Keratinocyte (primary cell): ENCODE measurements at regions not wholly inside any gene's neighbourhood (a gene's known extent, or its start where the extent isn't known, plus 50 kb on each side); places are given as distances from the start of the nearest gene placed in this dataset.

ENCODE experiments used
- DNase-seq: peaks from one replicate; pipeline ENCODE4 v3.0.0-alpha.2; 2011; ENCODE audit warnings: low read depth, missing footprints, low spot score
- FAIRE-seq: peaks from 2 replicates; lab custom pipeline; 2011; peaks lifted over from hg19 to GRCh38; lab: Jason Lieb, UNC
- H2AFZ ChIP-seq: 2 replicates; pipeline ENCODE4 v1.6.0; 2012; ENCODE audit warnings: low read length, control low read depth, inconsistent platforms; ENCODE audit not compliant: control insufficient read depth
- H3K27ac ChIP-seq: 2 replicates; pipeline ENCODE4 v1.5.1; 2011; ENCODE audit warnings: low read length; ENCODE audit not compliant: control insufficient read depth, insufficient read depth
- H3K27me3 ChIP-seq: 3 replicates; pipeline ENCODE4 v1.6.0; 2011; ENCODE audit warnings: low read length; ENCODE audit not compliant: control insufficient read depth, insufficient read depth; ENCODE audit errors: extremely low read depth
- H3K36me3 ChIP-seq, 2 experiments: 2 replicates in 1 of 2; 3 replicates in 1 of 2; pipeline ENCODE4 v1.5.1; 2011; ENCODE audit warnings: low read length in 2 of 2, mild to moderate bottlenecking in 1 of 2; ENCODE audit not compliant: control insufficient read depth in 2 of 2, insufficient read depth in 2 of 2; ENCODE audit errors: extremely low read depth in 1 of 2
- H3K4me1 ChIP-seq: 3 replicates; pipeline ENCODE4 v1.5.1; 2011; ENCODE audit warnings: low read length; ENCODE audit not compliant: control insufficient read depth, insufficient read depth; ENCODE audit errors: extremely low read depth
- H3K4me2 ChIP-seq: 3 replicates; pipeline ENCODE4 v1.6.0; 2011; ENCODE audit warnings: low read depth, low read length; ENCODE audit not compliant: control insufficient read depth, insufficient read depth; ENCODE audit errors: extremely low read depth
- H3K4me3 ChIP-seq, 3 experiments: fragments of 200-600 bp in 1 of 3; sonication (generic) in 1 of 3; 2 replicates in 2 of 3; 3 replicates in 1 of 3; pipeline ENCODE4 v1.5.1; 2011 to 2016; ENCODE audit warnings: low read length in 3 of 3, mild to moderate bottlenecking in 3 of 3, control low read depth in 2 of 3, inconsistent platforms in 1 of 3, low read depth in 1 of 3, mixed read lengths in 1 of 3, mixed run types in 1 of 3, moderate library complexity in 1 of 3; ENCODE audit not compliant: control insufficient read depth in 2 of 3, insufficient read depth in 2 of 3; ENCODE audit errors: extremely low read depth in 1 of 3
- H3K79me2 ChIP-seq: 2 replicates; pipeline ENCODE4 v1.6.0; 2012; ENCODE audit warnings: low read length; ENCODE audit not compliant: control insufficient read depth, insufficient read depth
- H3K9ac ChIP-seq: 3 replicates; pipeline ENCODE4 v1.6.0; 2011; ENCODE audit warnings: low read length; ENCODE audit not compliant: control insufficient read depth, insufficient read depth; ENCODE audit errors: extremely low read depth
- H3K9me1 ChIP-seq: 3 replicates; pipeline ENCODE4 v1.6.0; 2011; ENCODE audit warnings: low read length; ENCODE audit not compliant: control insufficient read depth, insufficient read depth; ENCODE audit errors: extremely low read depth
- H3K9me3 ChIP-seq: 2 replicates; pipeline ENCODE4 v1.5.1; 2012; ENCODE audit warnings: low read depth, low read length; ENCODE audit not compliant: control insufficient read depth
- H4K20me1 ChIP-seq: 3 replicates; pipeline ENCODE4 v1.6.0; 2011; ENCODE audit warnings: low read length; ENCODE audit not compliant: control insufficient read depth, insufficient read depth; ENCODE audit errors: extremely low read depth
- CTCF ChIP-seq, 3 experiments: IDR thresholded peaks in 1 of 3; conservative IDR thresholded peaks in 1 of 3; optimal IDR thresholded peaks in 1 of 3; 2 replicates in 2 of 3; 3 replicates in 1 of 3; pipeline versions ENCODE3 to v1.5.1; 2011; ENCODE audit warnings: low read length in 3 of 3, mild to moderate bottlenecking in 3 of 3, moderate library complexity in 2 of 3, control low read depth in 1 of 3, inconsistent platforms in 1 of 3; ENCODE audit not compliant: insufficient read depth in 2 of 3; ENCODE audit errors: extremely low read depth in 1 of 3
- EZH2 ChIP-seq: IDR thresholded peaks from one replicate; pipeline ENCODE4 v1.6.1; 2012; ENCODE audit warnings: inconsistent platforms, mild to moderate bottlenecking, low read length, moderate library complexity
- dilution Hi-C: fragments of 300-500 bp; cut with MboI; formaldehyde crosslinking; loops from one replicate; pipeline ENCODE4 v1.7.0; 2020; ENCODE audit warnings: low sequenced_read_pairs; ENCODE audit not compliant: extremely low pct_ligation_motif_present

GRCh38 chr16:86995456-86995855, 321.7 kb downstream of the C16orf95 start:
- dilution Hi-C loops, result no loop called here
- no peak overlapping the region for H3K27ac ChIP-seq
- no peaks in the 10 kb centered on the region for H3K36me3 ChIP-seq
- H3K79me2 ChIP-seq, result no peaks in the 10 kb centered on the region
- no peak overlapping the region for H3K4me3 ChIP-seq
- no peaks in the 10 kb centered on the region for H4K20me1 ChIP-seq
- TF ChIP-seq EZH2 (no peak), CTCF (optimal IDR thresholded peaks at IDR 0.05 in 1 of 3, IDR thresholded peaks at IDR 0.05 in 1 of 3, conservative IDR thresholded peaks at IDR 0.05 in 1 of 3; ENCODE audit: extremely low read depth in 1 of 3, insufficient read depth in 2 of 3, low read length in 3 of 3) (no peak)
- no peaks in the 10 kb centered on the region for H3K4me1 ChIP-seq
- FAIRE-seq (no peak), DNase-seq (no peak)
- H3K27me3 ChIP-seq, result no peaks in the 10 kb centered on the region
- H3K9ac ChIP-seq, result no peak overlapping the region
- H3K9me3 ChIP-seq, result peaks cover 7% of the 10 kb centered on the region
- H3K9me1 ChIP-seq, result no peaks in the 10 kb centered on the region
- H2AFZ ChIP-seq, result no peak overlapping the region
- H3K4me2 ChIP-seq, result no peak overlapping the region

DNA sequence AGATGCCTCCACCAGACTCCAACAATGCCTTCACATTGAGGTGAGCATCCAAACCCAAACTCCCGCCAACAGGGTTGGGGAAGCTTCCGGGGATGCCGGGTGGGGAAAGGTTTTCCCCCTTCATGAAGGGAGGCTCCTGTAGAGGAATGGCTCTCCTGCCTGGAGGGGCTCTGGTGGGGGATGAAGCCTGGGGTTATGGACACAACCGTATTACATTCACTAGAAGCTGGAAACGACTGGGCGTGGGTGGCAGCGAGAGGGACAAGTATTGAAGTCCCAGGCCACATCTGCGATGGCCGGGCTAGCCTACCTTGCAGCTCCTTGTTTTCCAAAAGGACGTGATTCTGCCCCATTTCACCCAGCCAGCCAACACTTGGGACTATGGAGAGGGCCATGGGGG, 321.1 kb downstream of the C16orf95 start:
- no peaks in the 10 kb centered on the region for H4K20me1 ChIP-seq
- no peaks in the 10 kb centered on the region for H3K36me3 ChIP-seq
- no peaks in the 10 kb centered on the region for H3K27me3 ChIP-seq
- H3K9ac ChIP-seq, result no peak overlapping the region
- DNase-seq (no peak), FAIRE-seq (no peak)
- peaks cover 7% of the 10 kb centered on the region for H3K9me3 ChIP-seq
- no peak overlapping the region for H2AFZ ChIP-seq
- no peak for TF ChIP-seq EZH2
- TF ChIP-seq CTCF (optimal IDR thresholded peaks at IDR 0.05 in 1 of 3, IDR thresholded peaks at IDR 0.05 in 1 of 3, conservative IDR thresholded peaks at IDR 0.05 in 1 of 3; ENCODE audit: extremely low read depth in 1 of 3, insufficient read depth in 2 of 3, low read length in 3 of 3), result no peak
- H3K79me2 ChIP-seq, result no peaks in the 10 kb centered on the region
- no peak overlapping the region for H3K27ac ChIP-seq
- dilution Hi-C loops, result no loop called here
- no peak overlapping the region for H3K4me2 ChIP-seq
- no peaks in the 10 kb centered on the region for H3K4me1 ChIP-seq
- no peak overlapping the region for H3K4me3 ChIP-seq
- no peaks in the 10 kb centered on the region for H3K9me1 ChIP-seq
